ENCODE measurements at regions not wholly inside any gene's neighbourhood (a gene's known extent, or its start where the extent isn't known, plus 50 kb on each side); places are given as distances from the start of the nearest gene placed in this dataset.
"Not testable (repeated sequence)": the region's sequence is repeated elsewhere in the genome, so short reads cannot be mapped to it uniquely, and the experiment has no call there.

GRCh38 chr2:16345231-16345630 is 320.4 kb downstream of the CYRIA start:
- H3K14ac ChIP-seq (replicated peaks; ENCODE audit: low read depth, low read length); CTCF ChIA-PET; H3K9ac ChIP-seq (ENCODE audit: low read depth, low read length); ATAC-seq (ENCODE audit: low read depth); H4K5ac ChIP-seq (ENCODE audit: low read depth, low read length); H3K4me3 ChIP-seq (ENCODE audit: insufficient read depth, low read depth, low read length); H3K56ac ChIP-seq (ENCODE audit: extremely low read depth, insufficient read depth, low read length); H4K8ac ChIP-seq (ENCODE audit: low read depth in 2 of 2, low read length in 2 of 2); H3K4ac ChIP-seq (ENCODE audit: low read depth, low read length); POLR2A ChIA-PET (ENCODE audit: unreplicated experiment); H3K36me3 ChIP-seq (ENCODE audit: control insufficient read depth, insufficient read depth, low read length); H3K9me1 ChIP-seq (ENCODE audit: insufficient read depth, low read length); DNase-seq; H3K9me3 ChIP-seq (ENCODE audit: control insufficient read depth, insufficient read depth, low read length); H3K27ac ChIP-seq (ENCODE audit: insufficient read depth, low read length); H3K23ac ChIP-seq (ENCODE audit: low read depth, low read length); in situ Hi-C loops (cut with MboI; ENCODE audit: low sequenced_read_pairs); H3K4me2 ChIP-seq (ENCODE audit: low read depth, low read length); H2BK15ac ChIP-seq (ENCODE audit: low read depth, low read length); dilution Hi-C loops (cut with HindIII; ENCODE audit: low sequenced_read_pairs, unreplicated experiment); H4K20me1 ChIP-seq (ENCODE audit: insufficient read depth, low read length); BruUV-seq (replicated peaks); H3K18ac ChIP-seq (ENCODE audit: low read depth, low read length); H2AFZ ChIP-seq (replicated peaks; ENCODE audit: low read length, poor library complexity); H3K79me1 ChIP-seq (ENCODE audit: low read depth in 1 of 2, low read length in 2 of 2); H3K27me3 ChIP-seq (ENCODE audit: control insufficient read depth, insufficient read depth, low read length); H2BK5ac ChIP-seq (ENCODE audit: low read depth, low read length, poor library complexity, severe bottlenecking); H3K4me1 ChIP-seq (ENCODE audit: control insufficient read depth, insufficient read depth, low read length); H2AK5ac ChIP-seq (ENCODE audit: low read depth, low read length); H2BK120ac ChIP-seq (ENCODE audit: low read depth, low read length); intact Hi-C loops (cut with micrococcal nuclease); H2AK9ac ChIP-seq (replicated peaks; ENCODE audit: low read depth, low read length, poor library complexity); H2BK20ac ChIP-seq (ENCODE audit: low read depth, low read length); H4K91ac ChIP-seq (ENCODE audit: insufficient read depth, low read depth, low read length): not testable (repeated sequence)
- 60% methylated on average over 1 of the region's 9 CpGs; no CpG with 5 or more reads in 1 of the 2 experiments for WGBS, 2 experiments (ENCODE audit: extremely low coverage in 2 of 2, insufficient read length in 1 of 2)

All from IMR-90 (cell line).